Calu3 (cell line): ENCODE measurements at regions not wholly inside any gene's neighbourhood (a gene's known extent, or its start where the extent isn't known, plus 50 kb on each side); places are given as distances from the start of the nearest gene placed in this dataset.

Source experiments
- BruUV-seq: library from RNA; stranded (reverse); fragments of 400-500 nt; replicated peaks from 2 replicates; lab custom pipeline; 2021; lab: Mats Ljungman, UMichigan
- CTCF ChIA-PET: fragments of 300-600 bp; sonication (Branson Sonifier 250); formaldehyde crosslinking; loops from one replicate; lab custom pipeline; 2022; ENCODE audit warnings: antibody characterized with exemption; lab: Charles Lee
- DNase-seq: peaks from one replicate; pipeline ENCODE4 v3.0.0; 2022
- H3K27ac Mint-ChIP-seq: one replicate; pipeline ENCODE4 v1.8.0; 2022; ENCODE audit warnings: mixed read lengths; ENCODE audit not compliant: unreplicated experiment
- H3K27me3 Mint-ChIP-seq: one replicate; pipeline ENCODE4 v1.8.0; 2022; ENCODE audit warnings: mixed read lengths; ENCODE audit not compliant: unreplicated experiment
- H3K36me3 Mint-ChIP-seq: one replicate; pipeline ENCODE4 v1.8.0; 2022; ENCODE audit warnings: mild to moderate bottlenecking, moderate library complexity, mixed read lengths; ENCODE audit not compliant: insufficient read depth, unreplicated experiment
- H3K4me1 Mint-ChIP-seq: one replicate; pipeline ENCODE4 v1.8.0; 2022; ENCODE audit warnings: mild to moderate bottlenecking, low read depth, mixed read lengths; ENCODE audit not compliant: unreplicated experiment
- H3K4me3 Mint-ChIP-seq: one replicate; pipeline ENCODE4 v1.8.0; 2022; ENCODE audit warnings: mild to moderate bottlenecking, low read depth, moderate library complexity, mixed read lengths; ENCODE audit not compliant: unreplicated experiment
- H3K9me3 Mint-ChIP-seq: one replicate; pipeline ENCODE4 v1.8.0; 2022; ENCODE audit warnings: low read depth, mixed read lengths; ENCODE audit not compliant: unreplicated experiment
- CTCF ChIP-seq: fragments of 200-600 bp; IDR thresholded peaks from one replicate; pipeline ENCODE4 v1.8.0; 2022; ENCODE audit warnings: antibody characterized with exemption; ENCODE audit not compliant: unreplicated experiment
- intact Hi-C: fragments of 100-400 bp; cut with micrococcal nuclease; formaldehyde crosslinking; loops from one replicate; pipeline ENCODE4 v1.10.0; 2022; ENCODE audit not compliant: unreplicated experiment

- H3K4me1 Mint-ChIP-seq, result no peaks in the 10 kb centered on the region
- no peak overlapping the region for H3K27ac Mint-ChIP-seq
- H3K9me3 Mint-ChIP-seq, result no peaks in the 10 kb centered on the region
- no peak for DNase-seq
- BruUV-seq, result no TSS peak
- intact Hi-C loops, result no loop called here
- CTCF ChIA-PET, result interaction anchor here (0.7 kb wide), 1 partner anchor 30 kb away, joined by 6 read pairs; no protein-coding TSS in a partner anchor
- no peaks in the 10 kb centered on the region for H3K36me3 Mint-ChIP-seq
- H3K27me3 Mint-ChIP-seq, result no peaks in the 10 kb centered on the region
- no peak overlapping the region for H3K4me3 Mint-ChIP-seq
- TF ChIP-seq CTCF, result no peak
These were observed 77.9 kb upstream of the CITED2 start for GRCh38 chr6:139452148-139452876.

GRCh38 chr6:139449611-139450000 is 75.2 kb upstream of the CITED2 start:
- no TSS peak for BruUV-seq
- Mint-ChIP-seq H3K36me3 (no peaks in the 10 kb centered on the region), H3K27ac (peak overlapping the region; percentile 15), H3K4me1 (no peaks in the 10 kb centered on the region), H3K27me3 (no peaks in the 10 kb centered on the region), H3K9me3 (no peaks in the 10 kb centered on the region), H3K4me3 (no peak overlapping the region)
- TF ChIP-seq CTCF, result no peak
- DNase-seq, result no peak
- intact Hi-C loops, result no loop called here
- CTCF ChIA-PET, result no interaction called here

GRCh38 chr6:139448998-139449610 is 74.7 kb upstream of the CITED2 start:
- Mint-ChIP-seq H3K4me1 (no peaks in the 10 kb centered on the region), H3K27ac (peak overlapping the region; percentile 15), H3K36me3 (no peaks in the 10 kb centered on the region), H3K27me3 (no peaks in the 10 kb centered on the region), H3K9me3 (no peaks in the 10 kb centered on the region), H3K4me3 (no peak overlapping the region)
- CTCF ChIA-PET, result no interaction called here
- no TSS peak for BruUV-seq
- no peak for TF ChIP-seq CTCF
- intact Hi-C loops, result no loop called here
- DNase-seq, result no peak

- no peaks in the 10 kb centered on the region for H3K9me3 Mint-ChIP-seq
- no peak for DNase-seq
- H3K4me1 Mint-ChIP-seq, result no peaks in the 10 kb centered on the region
- no peak overlapping the region for H3K27ac Mint-ChIP-seq
- intact Hi-C loops, result no loop called here
- CTCF ChIA-PET, result no interaction called here
- no peak overlapping the region for H3K4me3 Mint-ChIP-seq
- no peaks in the 10 kb centered on the region for H3K27me3 Mint-ChIP-seq
- BruUV-seq, result no TSS peak
- TF ChIP-seq CTCF, result no peak
- no peaks in the 10 kb centered on the region for H3K36me3 Mint-ChIP-seq
These were observed 73.7 kb upstream of the CITED2 start for GRCh38 chr6:139448051-139448649.
